BJ (cell line): ENCODE measurements at regions not wholly inside any gene's neighbourhood (a gene's known extent, or its start where the extent isn't known, plus 50 kb on each side); places are given as distances from the start of the nearest gene placed in this dataset.

Source experiments
- CTCF ChIA-PET: fragments of 350-600 bp; formaldehyde crosslinking; extraction: SDS; loops from one replicate; lab custom pipeline; 2021; ENCODE audit warnings: antibody characterized with exemption, inconsistent platforms; lab: Yijun Ruan, JAX
- POLR2A ChIA-PET: fragments of 300-600 bp; sonication (Branson Sonifier 250); formaldehyde crosslinking; extraction: SDS; loops from one replicate; lab custom pipeline; 2021; ENCODE audit warnings: antibody characterized with exemption; lab: Charles Lee
- DNase-seq: peaks from one replicate; pipeline ENCODE4 v3.0.0-alpha.2; 2011; ENCODE audit warnings: low read depth
- H3K27me3 ChIP-seq: 2 replicates; pipeline ENCODE4 v1.6.0; 2011; ENCODE audit warnings: low read length; ENCODE audit not compliant: control insufficient read depth, insufficient read depth
- H3K36me3 ChIP-seq: 2 replicates; pipeline ENCODE4 v1.5.1; 2011; ENCODE audit warnings: low read length; ENCODE audit not compliant: control insufficient read depth, insufficient read depth
- H3K4me3 ChIP-seq: 2 replicates; pipeline ENCODE4 v1.5.1; 2011; ENCODE audit warnings: low read depth, mild to moderate bottlenecking, control low read depth, low read length
- CTCF ChIP-seq: IDR thresholded peaks from 2 replicates; pipeline ENCODE4 v1.5.1; 2011; ENCODE audit warnings: low read depth, mild to moderate bottlenecking, control low read depth, inconsistent platforms, low read length, moderate library complexity; ENCODE audit not compliant: insufficient read depth

- no peaks in the 10 kb centered on the region for H3K27me3 ChIP-seq
- H3K36me3 ChIP-seq = no peaks in the 10 kb centered on the region
- no peak overlapping the region for H3K4me3 ChIP-seq
- no peak for DNase-seq
- no peak for TF ChIP-seq CTCF
- ChIA-PET CTCF (no interaction called here), POLR2A (no interaction called here)
Observed at GRCh38 chr11:116052603-116053547, 548.7 kb upstream of the CADM1 start.

GRCh38 chr11:116051494-116051893 is 547.3 kb upstream of the CADM1 start:
- H3K36me3 ChIP-seq = no peaks in the 10 kb centered on the region
- no peak for TF ChIP-seq CTCF
- no peak for DNase-seq
- ChIA-PET CTCF (no interaction called here), POLR2A (no interaction called here)
- H3K4me3 ChIP-seq = no peak overlapping the region
- H3K27me3 ChIP-seq = no peaks in the 10 kb centered on the region

GRCh38 chr11:116049383-116049782 is 545.2 kb upstream of the CADM1 start:
- POLR2A ChIA-PET = no interaction called here
- H3K27me3 ChIP-seq = no peaks in the 10 kb centered on the region
- no peak overlapping the region for H3K4me3 ChIP-seq
- H3K36me3 ChIP-seq = no peaks in the 10 kb centered on the region
- TF ChIP-seq CTCF = no peak
- CTCF ChIA-PET = no interaction called here
- DNase-seq = no peak

- POLR2A ChIA-PET = no interaction called here
- CTCF ChIA-PET = interaction anchor here (1.5 kb wide), 1 partner anchor 12 kb away, joined by 3 read pairs; no protein-coding TSS in a partner anchor
- no peak for TF ChIP-seq CTCF
- DNase-seq = no peak
- H3K36me3 ChIP-seq = no peaks in the 10 kb centered on the region
- no peaks in the 10 kb centered on the region for H3K27me3 ChIP-seq
- H3K4me3 ChIP-seq = no peak overlapping the region
Observed at GRCh38 chr11:116046127-116046526, 541.9 kb upstream of the CADM1 start.

GRCh38 chr11:116044941-116045340 is 540.7 kb upstream of the CADM1 start:
- Histone ChIP-seq H3K36me3 (no peaks in the 10 kb centered on the region), H3K4me3 (no peak overlapping the region), H3K27me3 (no peaks in the 10 kb centered on the region)
- ChIA-PET POLR2A (no interaction called here), CTCF (no interaction called here)
- no peak for DNase-seq
- no peak for TF ChIP-seq CTCF
